NCI-H1436 treated with DMSO at 0.1 percent for 48 hours (cell line): ENCODE measurements at regions not wholly inside any gene's neighbourhood (a gene's known extent, or its start where the extent isn't known, plus 50 kb on each side); places are given as distances from the start of the nearest gene placed in this dataset.
"Not testable (repeated sequence)": the region's sequence is repeated elsewhere in the genome, so short reads cannot be mapped to it uniquely, and the experiment has no call there.

Experiments used
- DNase-seq: peaks from one replicate; lab custom pipeline; 2025; lab: John Stamatoyannopoulos, UW

- peak; percentile 17 for DNase-seq
Measured at GRCh38 chr1:60809204-60809980, 273.0 kb upstream of the NFIA start.

- DNase-seq = no peak
Measured at GRCh38 chr1:60808676-60809075, 273.7 kb upstream of the NFIA start.

GRCh38 chr1:60802884-60803283 is 279.5 kb upstream of the NFIA start:
- no peak for DNase-seq

- DNase-seq = no peak
Measured at GRCh38 chr1:60797351-60797750, 285.0 kb upstream of the NFIA start.

GRCh38 chr1:60791226-60791625 is 291.1 kb upstream of the NFIA start:
- DNase-seq = no peak

GRCh38 chr1:60773099-60773498 is 309.3 kb upstream of the NFIA start:
- DNase-seq = not testable (repeated sequence)

GRCh38 chr1:60769082-60769481 is 313.3 kb upstream of the NFIA start:
- DNase-seq = no peak

GRCh38 chr1:60765204-60765603 is 317.2 kb upstream of the NFIA start:
- no peak for DNase-seq

GRCh38 chr1:60764489-60764888 is 317.9 kb upstream of the NFIA start:
- DNase-seq = no peak

GRCh38 chr1:60763741-60764140 is 318.6 kb upstream of the NFIA start:
- DNase-seq = no peak

- DNase-seq = no peak
Measured at GRCh38 chr1:60762911-60763310, 319.4 kb upstream of the NFIA start.

GRCh38 chr1:60762176-60762575 is 320.2 kb upstream of the NFIA start:
- no peak for DNase-seq

- DNase-seq = no peak
Measured at GRCh38 chr1:60759291-60759690, 323.1 kb upstream of the NFIA start.

GRCh38 chr1:60757485-60757884 is 324.9 kb upstream of the NFIA start:
- DNase-seq = no peak

GRCh38 chr1:60753036-60753900 is 329.1 kb upstream of the NFIA start:
- DNase-seq = peak; percentile 67

- DNase-seq = no peak
Measured at GRCh38 chr1:60751306-60751705, 331.1 kb upstream of the NFIA start.

GRCh38 chr1:60747353-60747752 is 335.0 kb upstream of the NFIA start:
- no peak for DNase-seq

- DNase-seq = no peak
Measured at GRCh38 chr1:60746278-60746791, 336.0 kb upstream of the NFIA start.

- no peak for DNase-seq
Measured at GRCh38 chr1:60745484-60745883, 336.9 kb upstream of the NFIA start.

GRCh38 chr1:60742339-60742738 is 340.0 kb upstream of the NFIA start:
- no peak for DNase-seq

GRCh38 chr1:60740154-60740553 is 342.2 kb upstream of the NFIA start:
- no peak for DNase-seq

- no peak for DNase-seq
Measured at GRCh38 chr1:60739729-60740128, 342.6 kb upstream of the NFIA start.

GRCh38 chr1:60732977-60733401 is 349.4 kb upstream of the NFIA start:
- DNase-seq = no peak
